ENCODE measurements at regions not wholly inside any gene's neighbourhood (a gene's known extent, or its start where the extent isn't known, plus 50 kb on each side); places are given as distances from the start of the nearest gene placed in this dataset.
A peak's percentile ranks its signal among the peaks of the same experiment; 100 is the strongest.
"Not testable (repeated sequence)": the region's sequence is repeated elsewhere in the genome, so short reads cannot be mapped to it uniquely, and the experiment has no call there.

GRCh38 chrX:65610481-65610880 is 57.0 kb upstream of the MSN start:
- no peak for DNase-seq (ENCODE audit: low spot score)
- FAIRE-seq, result no peak

- no peak for DNase-seq (ENCODE audit: low spot score)
- FAIRE-seq, result no peak
Observed at GRCh38 chrX:65610040-65610439, 57.4 kb upstream of the MSN start.

GRCh38 chrX:65609237-65609636 is 58.2 kb upstream of the MSN start:
- FAIRE-seq (no peak), DNase-seq (ENCODE audit: low spot score) (no peak)

- no peak for FAIRE-seq
- no peak for DNase-seq (ENCODE audit: low spot score)
Observed at GRCh38 chrX:65608026-65608425, 59.4 kb upstream of the MSN start.

GRCh38 chrX:65607070-65607742 is 60.2 kb upstream of the MSN start:
- no peak for DNase-seq (ENCODE audit: low spot score)
- FAIRE-seq, result no peak

- no peak for DNase-seq (ENCODE audit: low spot score)
- no peak for FAIRE-seq
Observed at GRCh38 chrX:65602221-65602560, 65.3 kb upstream of the MSN start.

GRCh38 chrX:65601530-65602220 is 65.8 kb upstream of the MSN start:
- FAIRE-seq (no peak), DNase-seq (ENCODE audit: low spot score) (peak; percentile 15)

GRCh38 chrX:65601126-65601525 is 66.3 kb upstream of the MSN start:
- DNase-seq (ENCODE audit: low spot score), result no peak
- FAIRE-seq, result no peak

- no peak for FAIRE-seq
Observed at GRCh38 chrX:65600106-65600505, 65.5 kb upstream of the LAS1L start.

GRCh38 chrX:65598559-65599147 is 64.1 kb upstream of the LAS1L start:
- DNase-seq (ENCODE audit: low spot score) (no peak), FAIRE-seq (no peak)

More at GRCh38 chrX:65600106-65600505, 65.5 kb upstream of the LAS1L start:
- DNase-seq (ENCODE audit: low spot score), result no peak

- DNase-seq (ENCODE audit: low spot score) (peak; percentile 3), FAIRE-seq (no peak)
Observed at GRCh38 chrX:65596270-65597034, 61.9 kb upstream of the LAS1L start.

GRCh38 chrX:65595460-65595876 is 60.9 kb upstream of the LAS1L start:
- DNase-seq (ENCODE audit: low spot score) (peak; percentile 71), FAIRE-seq (peak; percentile 81)

GRCh38 chrX:65591206-65591605 is 56.6 kb upstream of the LAS1L start:
- DNase-seq (ENCODE audit: low spot score) (no peak), FAIRE-seq (no peak)

GRCh38 chrX:65589304-65589703 is 54.7 kb upstream of the LAS1L start:
- FAIRE-seq, result no peak

GRCh38 chrX:65588795-65589194 is 54.2 kb upstream of the LAS1L start:
- FAIRE-seq (no peak), DNase-seq (ENCODE audit: low spot score) (no peak)

More at GRCh38 chrX:65589304-65589703, 54.7 kb upstream of the LAS1L start:
- no peak for DNase-seq (ENCODE audit: low spot score)

- no peak for DNase-seq (ENCODE audit: low spot score)
- no peak for FAIRE-seq
Observed at GRCh38 chrX:65587616-65588526, 53.3 kb upstream of the LAS1L start.

GRCh38 chrX:65586491-65586890 is 51.9 kb upstream of the LAS1L start:
- DNase-seq (ENCODE audit: low spot score), result no peak
- FAIRE-seq, result no peak

GRCh38 chrX:65585226-65585625 is 50.6 kb upstream of the LAS1L start:
- DNase-seq (ENCODE audit: low spot score); FAIRE-seq: not testable (repeated sequence)

All from RCC 7860 (cell line).